ENCODE measurements at regions not wholly inside any gene's neighbourhood (a gene's known extent, or its start where the extent isn't known, plus 50 kb on each side); places are given as distances from the start of the nearest gene placed in this dataset.
A peak's percentile ranks its signal among the peaks of the same experiment; 100 is the strongest.

- H3K27me3 ChIP-seq (replicated peaks in 1 of 7): peaks cover 0 to 50% (median 0%) of the 10 kb centered on the region in 7 donors
- H3K4me1 ChIP-seq: peaks cover 0 to 5% (median 0%) of the 10 kb centered on the region in 6 donors
- no peaks in the 10 kb centered on the region for H3K9me3 ChIP-seq
- intact Hi-C loops (cut with DNase I; ENCODE audit: low total_unique reads): loop anchor here (10.0 kb wide), 1 partner anchor 299 kb away; no protein-coding TSS in a partner anchor
- no peak overlapping the region for H3K4me3 ChIP-seq
- no peak for DNase-seq
- TF ChIP-seq, protein P1, sequence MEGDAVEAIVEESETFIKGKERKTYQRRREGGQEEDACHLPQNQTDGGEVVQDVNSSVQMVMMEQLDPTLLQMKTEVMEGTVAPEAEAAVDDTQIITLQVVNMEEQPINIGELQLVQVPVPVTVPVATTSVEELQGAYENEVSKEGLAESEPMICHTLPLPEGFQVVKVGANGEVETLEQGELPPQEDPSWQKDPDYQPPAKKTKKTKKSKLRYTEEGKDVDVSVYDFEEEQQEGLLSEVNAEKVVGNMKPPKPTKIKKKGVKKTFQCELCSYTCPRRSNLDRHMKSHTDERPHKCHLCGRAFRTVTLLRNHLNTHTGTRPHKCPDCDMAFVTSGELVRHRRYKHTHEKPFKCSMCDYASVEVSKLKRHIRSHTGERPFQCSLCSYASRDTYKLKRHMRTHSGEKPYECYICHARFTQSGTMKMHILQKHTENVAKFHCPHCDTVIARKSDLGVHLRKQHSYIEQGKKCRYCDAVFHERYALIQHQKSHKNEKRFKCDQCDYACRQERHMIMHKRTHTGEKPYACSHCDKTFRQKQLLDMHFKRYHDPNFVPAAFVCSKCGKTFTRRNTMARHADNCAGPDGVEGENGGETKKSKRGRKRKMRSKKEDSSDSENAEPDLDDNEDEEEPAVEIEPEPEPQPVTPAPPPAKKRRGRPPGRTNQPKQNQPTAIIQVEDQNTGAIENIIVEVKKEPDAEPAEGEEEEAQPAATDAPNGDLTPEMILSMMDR (IDR thresholded peaks at IDR 0.05 in 8 of 11, conservative IDR thresholded peaks at IDR 0.05 in 3 of 11): no peak
- no peak for TF ChIP-seq POLR2AphosphoS5 (IDR thresholded peaks at IDR 0.05)
- no peak for TF ChIP-seq POLR2A (IDR thresholded peaks at IDR 0.05)
- no peaks in the 10 kb centered on the region for H3K36me3 ChIP-seq
- whole genome bisulfite sequencing, 5 donors: 78 to 90% (median 84%) methylated on average over 12 of the region's 12 CpGs
- H3K27ac ChIP-seq: no peak overlapping the region
Measured at GRCh38 chr2:3005859-3006501, 371.6 kb downstream of the EIPR1 start.

GRCh38 chr2:3001615-3002560 is 375.7 kb downstream of the EIPR1 start:
- 45 to 49% (median 46%) methylated on average over 18 of the region's 18 CpGs for WGBS, 5 donors
- no peak for DNase-seq
- H3K9me3 ChIP-seq: no peaks in the 10 kb centered on the region
- H3K4me1 ChIP-seq: peaks cover 0 to 5% (median 0%) of the 10 kb centered on the region in 6 donors
- TF ChIP-seq, protein P1 (IDR thresholded peaks at IDR 0.05 in 8 of 11, conservative IDR thresholded peaks at IDR 0.05 in 3 of 11): peak in 4 of 11 experiments; percentile 21 to 55 (median 29)
- TF ChIP-seq POLR2AphosphoS5 (IDR thresholded peaks at IDR 0.05): no peak
- H3K36me3 ChIP-seq: no peaks in the 10 kb centered on the region
- H3K4me3 ChIP-seq: no peak overlapping the region
- intact Hi-C loops (cut with DNase I; ENCODE audit: low total_unique reads): loop anchor here (10.0 kb wide), 1 partner anchor 303 kb away; no protein-coding TSS in a partner anchor
- H3K27ac ChIP-seq: no peak overlapping the region
- peaks cover 0 to 17% (median 0%) of the 10 kb centered on the region in 7 donors for H3K27me3 ChIP-seq (replicated peaks in 1 of 7)

DNA sequence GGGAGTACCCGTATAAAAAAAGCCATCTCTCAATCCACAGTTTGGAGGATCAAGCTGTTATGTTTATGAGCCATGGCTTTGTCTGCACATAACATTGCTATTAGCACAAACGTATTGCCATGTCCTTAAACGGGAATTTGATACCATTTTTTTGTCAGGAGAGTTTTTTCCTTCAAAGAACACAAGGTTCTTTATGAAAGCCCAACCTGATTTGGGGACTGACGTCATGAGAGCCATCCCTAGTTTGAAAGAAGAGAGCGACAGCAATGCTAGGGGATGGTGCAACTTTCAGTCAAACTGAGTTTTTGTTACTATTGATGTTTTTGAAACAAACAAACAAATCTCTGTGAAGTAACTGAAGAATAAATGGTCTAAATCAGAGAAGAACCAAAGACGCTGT is 376.6 kb downstream of the EIPR1 start:
- H3K27ac ChIP-seq: no peak overlapping the region
- peaks cover 0 to 5% (median 0%) of the 10 kb centered on the region in 6 donors for H3K4me1 ChIP-seq
- H3K9me3 ChIP-seq: no peaks in the 10 kb centered on the region
- TF ChIP-seq POLR2A (IDR thresholded peaks at IDR 0.05): no peak
- TF ChIP-seq, protein P1 (IDR thresholded peaks at IDR 0.05 in 8 of 11, conservative IDR thresholded peaks at IDR 0.05 in 3 of 11): no peak
- TF ChIP-seq POLR2AphosphoS5 (IDR thresholded peaks at IDR 0.05): no peak
- H3K36me3 ChIP-seq: no peaks in the 10 kb centered on the region
- DNase-seq: no peak
- intact Hi-C loops (cut with DNase I; ENCODE audit: low total_unique reads): loop anchor here (10.0 kb wide), 1 partner anchor 304 kb away; no protein-coding TSS in a partner anchor
- peaks cover 0 to 8% (median 0%) of the 10 kb centered on the region in 7 donors for H3K27me3 ChIP-seq (replicated peaks in 1 of 7)
- WGBS, 5 donors: 61 to 75% (median 70%) methylated on average over 6 of the region's 6 CpGs
- H3K4me3 ChIP-seq: no peak overlapping the region

Data from spleen (tissue), 11 donors.